Retinal pigment epithelial cell (primary cell): ENCODE measurements at regions not wholly inside any gene's neighbourhood (a gene's known extent, or its start where the extent isn't known, plus 50 kb on each side); places are given as distances from the start of the nearest gene placed in this dataset.

ENCODE experiments used
- DNase-seq: peaks from one replicate; pipeline ENCODE4 v3.0.0-alpha.2; 2010; ENCODE audit warnings: low read depth
- H3K4me3 ChIP-seq: 2 replicates; pipeline ENCODE4 v1.5.1; 2011; ENCODE audit warnings: mild to moderate bottlenecking, low read length, control low read depth, moderate library complexity
- CTCF ChIP-seq: conservative IDR thresholded peaks from 2 replicates; pipeline ENCODE4 v1.5.1; 2011; ENCODE audit warnings: low read depth, low read length, control low read depth, inconsistent platforms

GRCh38 chr13:107512551-107512950, 702.8 kb downstream of the LIG4 start:
- DNase-seq = no peak
- no peak for TF ChIP-seq CTCF
- H3K4me3 ChIP-seq = no peak overlapping the region

GRCh38 chr13:107497661-107498060, 717.7 kb downstream of the LIG4 start:
- no peak overlapping the region for H3K4me3 ChIP-seq
- TF ChIP-seq CTCF = no peak
- no peak for DNase-seq

GRCh38 chr13:107493266-107493665, 722.1 kb downstream of the LIG4 start:
- H3K4me3 ChIP-seq = no peak overlapping the region
- no peak for TF ChIP-seq CTCF
- no peak for DNase-seq

- DNase-seq = no peak
- no peak overlapping the region for H3K4me3 ChIP-seq
- TF ChIP-seq CTCF = no peak
These were observed 732.6 kb downstream of the LIG4 start for GRCh38 chr13:107482688-107483087.

GRCh38 chr13:107480130-107480529, 735.2 kb downstream of the LIG4 start:
- no peak for DNase-seq
- no peak overlapping the region for H3K4me3 ChIP-seq
- no peak for TF ChIP-seq CTCF

- TF ChIP-seq CTCF = no peak
- H3K4me3 ChIP-seq = no peak overlapping the region
- DNase-seq = no peak
These were observed 737.5 kb downstream of the LIG4 start for GRCh38 chr13:107477772-107478379.

- TF ChIP-seq CTCF = no peak
- no peak overlapping the region for H3K4me3 ChIP-seq
- no peak for DNase-seq
These were observed 739.4 kb downstream of the LIG4 start for GRCh38 chr13:107475753-107476453.
